HCT116 (cell line): ENCODE measurements at regions not wholly inside any gene's neighbourhood (a gene's known extent, or its start where the extent isn't known, plus 50 kb on each side); places are given as distances from the start of the nearest gene placed in this dataset.
"Not testable (repeated sequence)": the region's sequence is repeated elsewhere in the genome, so short reads cannot be mapped to it uniquely, and the experiment has no call there.

Experiments
- EGR1 ChIP-seq: IDR thresholded peaks from 2 replicates; pipeline ENCODE4 v1.6.1; 2012; ENCODE audit warnings: low read depth
- EZH2phosphoT487 ChIP-seq: fragments of 200-600 bp; IDR thresholded peaks from 2 replicates; pipeline ENCODE4 v1.6.1; 2018; ENCODE audit warnings: antibody characterized with exemption, borderline replicate concordance
- RAD21 ChIP-seq: IDR thresholded peaks from 2 replicates; pipeline ENCODE4 v1.6.1; 2012; ENCODE audit warnings: low read depth, mild to moderate bottlenecking
- TCF7L2 ChIP-seq: IDR thresholded peaks from 2 replicates; pipeline ENCODE4 v1.7.0; 2011; ENCODE audit warnings: borderline replicate concordance, inconsistent platforms; ENCODE audit not compliant: insufficient read depth, insufficient read length; ENCODE audit errors: extremely low read depth
- YY1 ChIP-seq: IDR thresholded peaks from 2 replicates; pipeline ENCODE4 v1.6.1; 2011; ENCODE audit warnings: low read length, low read depth, moderate library complexity, mild to moderate bottlenecking; ENCODE audit not compliant: insufficient replicate concordance; ENCODE audit errors: extremely low read depth
- TF ChIP-seq, protein P1 (sequence below), 3 experiments: fragments of 200-600 bp in 1 of 3; sonication (generic) in 1 of 3; IDR thresholded peaks in 2 of 3; conservative IDR thresholded peaks in 1 of 3; 2 replicates each; pipeline ENCODE4 v1.5.1; 2012 to 2017; ENCODE audit warnings: low read depth in 2 of 3, low read length in 2 of 3, antibody characterized with exemption in 1 of 3, borderline replicate concordance in 1 of 3, control low read depth in 1 of 3, mild to moderate bottlenecking in 1 of 3, mixed read lengths in 1 of 3, mixed run types in 1 of 3, moderate library complexity in 1 of 3; ENCODE audit not compliant: insufficient read depth in 1 of 3
- TF ChIP-seq, protein P2 (sequence below): IDR thresholded peaks from 2 replicates; pipeline ENCODE4 v1.6.1; 2012; ENCODE audit warnings: low read depth
- TF ChIP-seq, protein P3 (sequence below): IDR thresholded peaks from 2 replicates; pipeline ENCODE4 v1.6.1; 2011; ENCODE audit warnings: mild to moderate bottlenecking, low read length, moderate library complexity; ENCODE audit not compliant: insufficient replicate concordance; ENCODE audit errors: extremely low read depth

DNA sequence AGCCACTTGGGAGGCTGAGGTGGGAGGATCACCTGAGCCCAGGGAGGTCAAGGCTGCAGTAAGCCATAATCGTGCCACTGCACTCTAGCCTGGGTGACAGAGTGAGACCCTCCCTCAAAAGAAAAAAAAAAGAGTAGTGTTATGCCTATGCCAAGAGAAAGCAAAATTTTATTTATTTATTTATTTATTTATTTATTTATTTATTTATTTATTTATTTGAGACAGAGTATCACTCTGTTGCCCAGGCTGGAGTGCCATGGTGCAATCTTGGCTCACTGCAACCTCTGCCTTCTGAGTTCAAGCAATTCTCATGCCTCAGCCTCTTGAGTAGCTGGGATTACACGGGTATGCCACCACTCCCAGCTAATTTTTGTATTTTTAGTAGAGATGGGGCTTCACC, 72.6 kb upstream of the RAPGEF2 start:
- TF ChIP-seq, protein P1, sequence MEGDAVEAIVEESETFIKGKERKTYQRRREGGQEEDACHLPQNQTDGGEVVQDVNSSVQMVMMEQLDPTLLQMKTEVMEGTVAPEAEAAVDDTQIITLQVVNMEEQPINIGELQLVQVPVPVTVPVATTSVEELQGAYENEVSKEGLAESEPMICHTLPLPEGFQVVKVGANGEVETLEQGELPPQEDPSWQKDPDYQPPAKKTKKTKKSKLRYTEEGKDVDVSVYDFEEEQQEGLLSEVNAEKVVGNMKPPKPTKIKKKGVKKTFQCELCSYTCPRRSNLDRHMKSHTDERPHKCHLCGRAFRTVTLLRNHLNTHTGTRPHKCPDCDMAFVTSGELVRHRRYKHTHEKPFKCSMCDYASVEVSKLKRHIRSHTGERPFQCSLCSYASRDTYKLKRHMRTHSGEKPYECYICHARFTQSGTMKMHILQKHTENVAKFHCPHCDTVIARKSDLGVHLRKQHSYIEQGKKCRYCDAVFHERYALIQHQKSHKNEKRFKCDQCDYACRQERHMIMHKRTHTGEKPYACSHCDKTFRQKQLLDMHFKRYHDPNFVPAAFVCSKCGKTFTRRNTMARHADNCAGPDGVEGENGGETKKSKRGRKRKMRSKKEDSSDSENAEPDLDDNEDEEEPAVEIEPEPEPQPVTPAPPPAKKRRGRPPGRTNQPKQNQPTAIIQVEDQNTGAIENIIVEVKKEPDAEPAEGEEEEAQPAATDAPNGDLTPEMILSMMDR (IDR thresholded peaks at IDR 0.05 in 2 of 3, conservative IDR thresholded peaks at IDR 0.05 in 1 of 3; ENCODE audit: borderline replicate concordance in 1 of 3, insufficient read depth in 1 of 3, low read depth in 2 of 3, low read length in 2 of 3) = not testable (repeated sequence)
- not testable (repeated sequence) for TF ChIP-seq EZH2phosphoT487, EGR1, YY1, TCF7L2, RAD21
- TF ChIP-seq, protein P2, sequence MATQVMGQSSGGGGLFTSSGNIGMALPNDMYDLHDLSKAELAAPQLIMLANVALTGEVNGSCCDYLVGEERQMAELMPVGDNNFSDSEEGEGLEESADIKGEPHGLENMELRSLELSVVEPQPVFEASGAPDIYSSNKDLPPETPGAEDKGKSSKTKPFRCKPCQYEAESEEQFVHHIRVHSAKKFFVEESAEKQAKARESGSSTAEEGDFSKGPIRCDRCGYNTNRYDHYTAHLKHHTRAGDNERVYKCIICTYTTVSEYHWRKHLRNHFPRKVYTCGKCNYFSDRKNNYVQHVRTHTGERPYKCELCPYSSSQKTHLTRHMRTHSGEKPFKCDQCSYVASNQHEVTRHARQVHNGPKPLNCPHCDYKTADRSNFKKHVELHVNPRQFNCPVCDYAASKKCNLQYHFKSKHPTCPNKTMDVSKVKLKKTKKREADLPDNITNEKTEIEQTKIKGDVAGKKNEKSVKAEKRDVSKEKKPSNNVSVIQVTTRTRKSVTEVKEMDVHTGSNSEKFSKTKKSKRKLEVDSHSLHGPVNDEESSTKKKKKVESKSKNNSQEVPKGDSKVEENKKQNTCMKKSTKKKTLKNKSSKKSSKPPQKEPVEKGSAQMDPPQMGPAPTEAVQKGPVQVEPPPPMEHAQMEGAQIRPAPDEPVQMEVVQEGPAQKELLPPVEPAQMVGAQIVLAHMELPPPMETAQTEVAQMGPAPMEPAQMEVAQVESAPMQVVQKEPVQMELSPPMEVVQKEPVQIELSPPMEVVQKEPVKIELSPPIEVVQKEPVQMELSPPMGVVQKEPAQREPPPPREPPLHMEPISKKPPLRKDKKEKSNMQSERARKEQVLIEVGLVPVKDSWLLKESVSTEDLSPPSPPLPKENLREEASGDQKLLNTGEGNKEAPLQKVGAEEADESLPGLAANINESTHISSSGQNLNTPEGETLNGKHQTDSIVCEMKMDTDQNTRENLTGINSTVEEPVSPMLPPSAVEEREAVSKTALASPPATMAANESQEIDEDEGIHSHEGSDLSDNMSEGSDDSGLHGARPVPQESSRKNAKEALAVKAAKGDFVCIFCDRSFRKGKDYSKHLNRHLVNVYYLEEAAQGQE = not testable (repeated sequence)
- TF ChIP-seq, protein P3, sequence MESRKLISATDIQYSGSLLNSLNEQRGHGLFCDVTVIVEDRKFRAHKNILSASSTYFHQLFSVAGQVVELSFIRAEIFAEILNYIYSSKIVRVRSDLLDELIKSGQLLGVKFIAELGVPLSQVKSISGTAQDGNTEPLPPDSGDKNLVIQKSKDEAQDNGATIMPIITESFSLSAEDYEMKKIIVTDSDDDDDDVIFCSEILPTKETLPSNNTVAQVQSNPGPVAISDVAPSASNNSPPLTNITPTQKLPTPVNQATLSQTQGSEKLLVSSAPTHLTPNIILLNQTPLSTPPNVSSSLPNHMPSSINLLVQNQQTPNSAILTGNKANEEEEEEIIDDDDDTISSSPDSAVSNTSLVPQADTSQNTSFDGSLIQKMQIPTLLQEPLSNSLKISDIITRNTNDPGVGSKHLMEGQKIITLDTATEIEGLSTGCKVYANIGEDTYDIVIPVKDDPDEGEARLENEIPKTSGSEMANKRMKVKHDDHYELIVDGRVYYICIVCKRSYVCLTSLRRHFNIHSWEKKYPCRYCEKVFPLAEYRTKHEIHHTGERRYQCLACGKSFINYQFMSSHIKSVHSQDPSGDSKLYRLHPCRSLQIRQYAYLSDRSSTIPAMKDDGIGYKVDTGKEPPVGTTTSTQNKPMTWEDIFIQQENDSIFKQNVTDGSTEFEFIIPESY = not testable (repeated sequence)
